ENCODE measurements at regions not wholly inside any gene's neighbourhood (a gene's known extent, or its start where the extent isn't known, plus 50 kb on each side); places are given as distances from the start of the nearest gene placed in this dataset.

DNA sequence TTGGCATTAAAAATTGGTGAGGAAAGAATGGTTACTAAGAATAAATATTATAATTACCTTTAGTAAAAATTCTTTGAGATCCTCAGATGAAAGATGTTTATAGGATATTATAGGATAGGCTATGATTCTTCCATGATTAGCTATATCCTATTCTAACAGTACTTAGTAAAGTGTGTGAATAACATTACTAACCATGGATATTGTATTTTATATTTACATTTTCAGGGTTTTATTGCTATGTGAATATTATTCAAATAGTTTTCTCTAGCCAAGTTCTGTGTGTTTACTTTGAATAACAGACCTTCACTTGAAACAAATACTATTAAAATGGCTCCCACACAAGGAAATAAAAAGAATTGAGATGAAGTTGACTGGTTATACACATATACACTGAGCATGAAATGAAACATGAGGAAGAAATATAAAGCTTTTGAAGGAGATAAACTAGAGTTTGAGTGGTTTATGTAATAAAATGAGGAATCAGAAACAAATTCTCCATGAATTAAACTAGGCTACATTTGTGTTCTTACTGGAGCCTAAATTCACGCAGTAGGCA is 479.4 kb upstream of the PKN2 start:
- TF ChIP-seq POLR2A (IDR thresholded peaks at IDR 0.05), result no peak
- TF ChIP-seq, protein P1, sequence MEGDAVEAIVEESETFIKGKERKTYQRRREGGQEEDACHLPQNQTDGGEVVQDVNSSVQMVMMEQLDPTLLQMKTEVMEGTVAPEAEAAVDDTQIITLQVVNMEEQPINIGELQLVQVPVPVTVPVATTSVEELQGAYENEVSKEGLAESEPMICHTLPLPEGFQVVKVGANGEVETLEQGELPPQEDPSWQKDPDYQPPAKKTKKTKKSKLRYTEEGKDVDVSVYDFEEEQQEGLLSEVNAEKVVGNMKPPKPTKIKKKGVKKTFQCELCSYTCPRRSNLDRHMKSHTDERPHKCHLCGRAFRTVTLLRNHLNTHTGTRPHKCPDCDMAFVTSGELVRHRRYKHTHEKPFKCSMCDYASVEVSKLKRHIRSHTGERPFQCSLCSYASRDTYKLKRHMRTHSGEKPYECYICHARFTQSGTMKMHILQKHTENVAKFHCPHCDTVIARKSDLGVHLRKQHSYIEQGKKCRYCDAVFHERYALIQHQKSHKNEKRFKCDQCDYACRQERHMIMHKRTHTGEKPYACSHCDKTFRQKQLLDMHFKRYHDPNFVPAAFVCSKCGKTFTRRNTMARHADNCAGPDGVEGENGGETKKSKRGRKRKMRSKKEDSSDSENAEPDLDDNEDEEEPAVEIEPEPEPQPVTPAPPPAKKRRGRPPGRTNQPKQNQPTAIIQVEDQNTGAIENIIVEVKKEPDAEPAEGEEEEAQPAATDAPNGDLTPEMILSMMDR (IDR thresholded peaks at IDR 0.05), result no peak
- no peak for TF ChIP-seq EP300 (IDR thresholded peaks at IDR 0.05)
